ENCODE measurements at regions not wholly inside any gene's neighbourhood (a gene's known extent, or its start where the extent isn't known, plus 50 kb on each side); places are given as distances from the start of the nearest gene placed in this dataset.

GRCh38 chr10:124285587-124286527 is 132.9 kb downstream of the OAT start (continued):
- TF ChIP-seq, protein P1, sequence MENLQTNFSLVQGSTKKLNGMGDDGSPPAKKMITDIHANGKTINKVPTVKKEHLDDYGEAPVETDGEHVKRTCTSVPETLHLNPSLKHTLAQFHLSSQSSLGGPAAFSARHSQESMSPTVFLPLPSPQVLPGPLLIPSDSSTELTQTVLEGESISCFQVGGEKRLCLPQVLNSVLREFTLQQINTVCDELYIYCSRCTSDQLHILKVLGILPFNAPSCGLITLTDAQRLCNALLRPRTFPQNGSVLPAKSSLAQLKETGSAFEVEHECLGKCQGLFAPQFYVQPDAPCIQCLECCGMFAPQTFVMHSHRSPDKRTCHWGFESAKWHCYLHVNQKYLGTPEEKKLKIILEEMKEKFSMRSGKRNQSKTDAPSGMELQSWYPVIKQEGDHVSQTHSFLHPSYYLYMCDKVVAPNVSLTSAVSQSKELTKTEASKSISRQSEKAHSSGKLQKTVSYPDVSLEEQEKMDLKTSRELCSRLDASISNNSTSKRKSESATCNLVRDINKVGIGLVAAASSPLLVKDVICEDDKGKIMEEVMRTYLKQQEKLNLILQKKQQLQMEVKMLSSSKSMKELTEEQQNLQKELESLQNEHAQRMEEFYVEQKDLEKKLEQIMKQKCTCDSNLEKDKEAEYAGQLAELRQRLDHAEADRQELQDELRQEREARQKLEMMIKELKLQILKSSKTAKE (IDR thresholded peaks at IDR 0.05; ENCODE audit: low read depth, poor library complexity, severe bottlenecking): peak; percentile 75
- no peak for TF ChIP-seq GABPA (IDR thresholded peaks at IDR 0.05; ENCODE audit: low read depth)
- TF ChIP-seq TCF3 (IDR thresholded peaks at IDR 0.05; ENCODE audit: borderline replicate concordance, insufficient read depth, low read depth, low read length): no peak
- TF ChIP-seq NBN (IDR thresholded peaks at IDR 0.05): peak; percentile 76
- TF ChIP-seq EP300 (IDR thresholded peaks at IDR 0.05; ENCODE audit: borderline replicate concordance in 1 of 2, control insufficient read depth in 1 of 2, low read depth in 2 of 2, low read length in 2 of 2): peak; percentile 7 to 88; a peak in 2 of 4 replicates
- TF ChIP-seq RBBP5 (conservative IDR thresholded peaks at IDR 0.05): no peak
- no peak for TF ChIP-seq CBX5 (IDR thresholded peaks at IDR 0.05; ENCODE audit: low read depth)
- TF ChIP-seq RUNX3 (IDR thresholded peaks at IDR 0.05; ENCODE audit: low read length): peak; percentile 84
- peak; percentile 3; the same call in 1 of the 2 replicates for TF ChIP-seq HDGF (IDR thresholded peaks at IDR 0.05)
- peak; percentile 84 for TF ChIP-seq IKZF1 (conservative IDR thresholded peaks at IDR 0.05)
- TF ChIP-seq, protein P2, sequence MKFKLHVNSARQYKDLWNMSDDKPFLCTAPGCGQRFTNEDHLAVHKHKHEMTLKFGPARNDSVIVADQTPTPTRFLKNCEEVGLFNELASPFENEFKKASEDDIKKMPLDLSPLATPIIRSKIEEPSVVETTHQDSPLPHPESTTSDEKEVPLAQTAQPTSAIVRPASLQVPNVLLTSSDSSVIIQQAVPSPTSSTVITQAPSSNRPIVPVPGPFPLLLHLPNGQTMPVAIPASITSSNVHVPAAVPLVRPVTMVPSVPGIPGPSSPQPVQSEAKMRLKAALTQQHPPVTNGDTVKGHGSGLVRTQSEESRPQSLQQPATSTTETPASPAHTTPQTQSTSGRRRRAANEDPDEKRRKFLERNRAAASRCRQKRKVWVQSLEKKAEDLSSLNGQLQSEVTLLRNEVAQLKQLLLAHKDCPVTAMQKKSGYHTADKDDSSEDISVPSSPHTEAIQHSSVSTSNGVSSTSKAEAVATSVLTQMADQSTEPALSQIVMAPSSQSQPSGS (IDR thresholded peaks at IDR 0.05; ENCODE audit: low read length): peak; percentile 79
- TF ChIP-seq, protein P3, sequence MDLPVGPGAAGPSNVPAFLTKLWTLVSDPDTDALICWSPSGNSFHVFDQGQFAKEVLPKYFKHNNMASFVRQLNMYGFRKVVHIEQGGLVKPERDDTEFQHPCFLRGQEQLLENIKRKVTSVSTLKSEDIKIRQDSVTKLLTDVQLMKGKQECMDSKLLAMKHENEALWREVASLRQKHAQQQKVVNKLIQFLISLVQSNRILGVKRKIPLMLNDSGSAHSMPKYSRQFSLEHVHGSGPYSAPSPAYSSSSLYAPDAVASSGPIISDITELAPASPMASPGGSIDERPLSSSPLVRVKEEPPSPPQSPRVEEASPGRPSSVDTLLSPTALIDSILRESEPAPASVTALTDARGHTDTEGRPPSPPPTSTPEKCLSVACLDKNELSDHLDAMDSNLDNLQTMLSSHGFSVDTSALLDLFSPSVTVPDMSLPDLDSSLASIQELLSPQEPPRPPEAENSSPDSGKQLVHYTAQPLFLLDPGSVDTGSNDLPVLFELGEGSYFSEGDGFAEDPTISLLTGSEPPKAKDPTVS (IDR thresholded peaks at IDR 0.05; ENCODE audit: low read depth, low read length): no peak
- no peak for TF ChIP-seq ZBTB40 (IDR thresholded peaks at IDR 0.05; ENCODE audit: borderline replicate concordance)
- TF ChIP-seq SREBF2 (IDR thresholded peaks at IDR 0.05; ENCODE audit: low read length): no peak
- no peak for TF ChIP-seq STAT1 (conservative IDR thresholded peaks at IDR 0.05)
- TF ChIP-seq ZZZ3 (IDR thresholded peaks at IDR 0.05; ENCODE audit: control insufficient read depth, insufficient read length, low read depth): no peak
- no peak for TF ChIP-seq POLR2A (IDR thresholded peaks at IDR 0.05; ENCODE audit: low read depth, low read length)
- no peak for TF ChIP-seq FOS (IDR thresholded peaks at IDR 0.05; ENCODE audit: borderline replicate concordance, extremely low read depth, insufficient read length)
- TF ChIP-seq SMAD5 (IDR thresholded peaks at IDR 0.05; ENCODE audit: low read depth): no peak
- no peak for TF ChIP-seq SPI1 (IDR thresholded peaks at IDR 0.05; ENCODE audit: borderline replicate concordance, insufficient read depth, low read depth, low read length)

Measured in GM12878 (cell line).